H1 (cell line): ENCODE measurements at regions not wholly inside any gene's neighbourhood (a gene's known extent, or its start where the extent isn't known, plus 50 kb on each side); places are given as distances from the start of the nearest gene placed in this dataset.

ENCODE experiments used
- HDAC2 ChIP-seq, 2 experiments: fragments of 300-600 bp in 1 of 2; sonication (generic) in 1 of 2; IDR thresholded peaks; 2 replicates each; pipeline ENCODE4 v1.6.1; 2011 to 2012; ENCODE audit warnings: low read depth in 2 of 2, low read length in 2 of 2, mild to moderate bottlenecking in 2 of 2, moderate library complexity in 2 of 2, borderline replicate concordance in 1 of 2, inconsistent platforms in 1 of 2

GRCh38 chr16:7185689-7186088 lies 147.0 kb upstream of the RBFOX1 start (continued):
- no peak for TF ChIP-seq HDAC2 (IDR thresholded peaks at IDR 0.05; ENCODE audit: borderline replicate concordance in 1 of 2, low read depth in 2 of 2, low read length in 2 of 2)
